GM12878 (cell line): ENCODE measurements at regions not wholly inside any gene's neighbourhood (a gene's known extent, or its start where the extent isn't known, plus 50 kb on each side); places are given as distances from the start of the nearest gene placed in this dataset.
"Not testable (repeated sequence)": the region's sequence is repeated elsewhere in the genome, so short reads cannot be mapped to it uniquely, and the experiment has no call there.

ENCODE experiments used
- ESRRA ChIP-seq: IDR thresholded peaks from 2 replicates; pipeline ENCODE4 v1.6.1; 2012; ENCODE audit warnings: mild to moderate bottlenecking, low read length, improper control_type of control experiment
- EZH2 ChIP-seq: IDR thresholded peaks from 2 replicates; pipeline ENCODE4 v1.6.1; 2012; ENCODE audit warnings: low read depth, mild to moderate bottlenecking, control low read depth, inconsistent platforms, low read length, borderline replicate concordance; ENCODE audit not compliant: control insufficient read depth
- SKIL ChIP-seq: fragments of 450-650 bp; IDR thresholded peaks from 2 replicates; pipeline ENCODE4 v1.6.1; 2017; ENCODE audit warnings: mild to moderate bottlenecking, low read depth, inconsistent platforms; ENCODE audit not compliant: poor library complexity, severe bottlenecking
- WRNIP1 ChIP-seq: IDR thresholded peaks from 2 replicates; pipeline ENCODE4 v1.6.1; 2011; ENCODE audit warnings: low read depth, low read length, improper control_type of control experiment, borderline replicate concordance
- TF ChIP-seq, protein P1 (sequence below), 3 experiments: IDR thresholded peaks in 2 of 3; conservative IDR thresholded peaks in 1 of 3; 2 replicates each; pipeline ENCODE4 v1.5.1; 2011; ENCODE audit warnings: low read depth in 3 of 3, low read length in 3 of 3, mild to moderate bottlenecking in 3 of 3, control low read depth in 2 of 3, moderate library complexity in 2 of 3, inconsistent platforms in 1 of 3, mixed read lengths in 1 of 3; ENCODE audit not compliant: control insufficient read depth in 2 of 3, insufficient read depth in 1 of 3; ENCODE audit errors: extremely low read depth in 1 of 3

- TF ChIP-seq, protein P1, sequence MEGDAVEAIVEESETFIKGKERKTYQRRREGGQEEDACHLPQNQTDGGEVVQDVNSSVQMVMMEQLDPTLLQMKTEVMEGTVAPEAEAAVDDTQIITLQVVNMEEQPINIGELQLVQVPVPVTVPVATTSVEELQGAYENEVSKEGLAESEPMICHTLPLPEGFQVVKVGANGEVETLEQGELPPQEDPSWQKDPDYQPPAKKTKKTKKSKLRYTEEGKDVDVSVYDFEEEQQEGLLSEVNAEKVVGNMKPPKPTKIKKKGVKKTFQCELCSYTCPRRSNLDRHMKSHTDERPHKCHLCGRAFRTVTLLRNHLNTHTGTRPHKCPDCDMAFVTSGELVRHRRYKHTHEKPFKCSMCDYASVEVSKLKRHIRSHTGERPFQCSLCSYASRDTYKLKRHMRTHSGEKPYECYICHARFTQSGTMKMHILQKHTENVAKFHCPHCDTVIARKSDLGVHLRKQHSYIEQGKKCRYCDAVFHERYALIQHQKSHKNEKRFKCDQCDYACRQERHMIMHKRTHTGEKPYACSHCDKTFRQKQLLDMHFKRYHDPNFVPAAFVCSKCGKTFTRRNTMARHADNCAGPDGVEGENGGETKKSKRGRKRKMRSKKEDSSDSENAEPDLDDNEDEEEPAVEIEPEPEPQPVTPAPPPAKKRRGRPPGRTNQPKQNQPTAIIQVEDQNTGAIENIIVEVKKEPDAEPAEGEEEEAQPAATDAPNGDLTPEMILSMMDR (IDR thresholded peaks at IDR 0.05 in 2 of 3, conservative IDR thresholded peaks at IDR 0.05 in 1 of 3; ENCODE audit: control insufficient read depth in 2 of 3, extremely low read depth in 1 of 3, insufficient read depth in 1 of 3, low read depth in 3 of 3, low read length in 3 of 3), result not testable (repeated sequence)
- not testable (repeated sequence) for TF ChIP-seq WRNIP1, EZH2, SKIL, ESRRA
These were observed 79.9 kb upstream of the HMGA2 start for GRCh38 chr12:65744236-65744840.
